ENCODE measurements at regions not wholly inside any gene's neighbourhood (a gene's known extent, or its start where the extent isn't known, plus 50 kb on each side); places are given as distances from the start of the nearest gene placed in this dataset.

- DNase-seq (ENCODE audit: low read depth in 2 of 2): no peak
Observed at GRCh38 chr9:1201901-1202300, 151.7 kb downstream of the DMRT2 start.

- no peak for DNase-seq (ENCODE audit: low read depth in 2 of 2)
Observed at GRCh38 chr9:1202512-1203280, 152.5 kb downstream of the DMRT2 start.

GRCh38 chr9:1207686-1208085 lies 157.5 kb downstream of the DMRT2 start:
- no peak for DNase-seq (ENCODE audit: low read depth in 2 of 2)

GRCh38 chr9:1208157-1208556 lies 158.0 kb downstream of the DMRT2 start:
- DNase-seq (ENCODE audit: low read depth in 2 of 2): no peak

GRCh38 chr9:1210954-1211353 lies 160.8 kb downstream of the DMRT2 start:
- DNase-seq (ENCODE audit: low read depth in 2 of 2): no peak

- no peak for DNase-seq (ENCODE audit: low read depth in 2 of 2)
Observed at GRCh38 chr9:1216532-1216931, 166.4 kb downstream of the DMRT2 start.

- DNase-seq (ENCODE audit: low read depth in 2 of 2): no peak
Observed at GRCh38 chr9:1217076-1217475, 166.9 kb downstream of the DMRT2 start.

GRCh38 chr9:1219284-1219683 lies 169.1 kb downstream of the DMRT2 start:
- no peak for DNase-seq (ENCODE audit: low read depth in 2 of 2)

- no peak for DNase-seq (ENCODE audit: low read depth in 2 of 2)
Observed at GRCh38 chr9:1221298-1221697, 171.1 kb downstream of the DMRT2 start.

GRCh38 chr9:1222511-1222910 lies 172.4 kb downstream of the DMRT2 start:
- no peak for DNase-seq (ENCODE audit: low read depth in 2 of 2)

- DNase-seq (ENCODE audit: low read depth in 2 of 2): no peak
Observed at GRCh38 chr9:1231998-1232919, 182.1 kb downstream of the DMRT2 start.

GRCh38 chr9:1233568-1233967 lies 183.4 kb downstream of the DMRT2 start:
- DNase-seq (ENCODE audit: low read depth in 2 of 2): no peak

- no peak for DNase-seq (ENCODE audit: low read depth in 2 of 2)
Observed at GRCh38 chr9:1235650-1236049, 185.5 kb downstream of the DMRT2 start.

- DNase-seq (ENCODE audit: low read depth in 2 of 2): no peak
Observed at GRCh38 chr9:1236061-1236460, 185.9 kb downstream of the DMRT2 start.

GRCh38 chr9:1238407-1238806 lies 188.2 kb downstream of the DMRT2 start:
- no peak for DNase-seq (ENCODE audit: low read depth in 2 of 2)

- DNase-seq (ENCODE audit: low read depth in 2 of 2): no peak
Observed at GRCh38 chr9:1248743-1249142, 198.6 kb downstream of the DMRT2 start.

GRCh38 chr9:1253064-1253979 lies 203.2 kb downstream of the DMRT2 start:
- DNase-seq (ENCODE audit: low read depth in 2 of 2): no peak

- DNase-seq (ENCODE audit: low read depth in 2 of 2): no peak
Observed at GRCh38 chr9:1254071-1254470, 203.9 kb downstream of the DMRT2 start.

- DNase-seq (ENCODE audit: low read depth in 2 of 2): no peak
Observed at GRCh38 chr9:1256178-1256577, 206.0 kb downstream of the DMRT2 start.

GRCh38 chr9:1261266-1261665 lies 211.1 kb downstream of the DMRT2 start:
- DNase-seq (ENCODE audit: low read depth in 2 of 2): no peak

GRCh38 chr9:1261879-1262766 lies 212.0 kb downstream of the DMRT2 start:
- no peak for DNase-seq (ENCODE audit: low read depth in 2 of 2)

Data from activated CD4-positive, alpha-beta T cell treated with anti-CD3 and anti-CD28 coated beads for 24 hours (primary cell).